HG02885 (cell line): ENCODE measurements at regions not wholly inside any gene's neighbourhood (a gene's known extent, or its start where the extent isn't known, plus 50 kb on each side); places are given as distances from the start of the nearest gene placed in this dataset.

Source experiments
- ATAC-seq: cut with Tn5 transposase; IDR thresholded peaks from one replicate; pipeline ENCODE4 v1.9.1; 2021; ENCODE audit warnings: mild to moderate bottlenecking; ENCODE audit not compliant: unreplicated experiment, poor library complexity

- ATAC-seq = no peak
Measured at GRCh38 chr18:61729322-61729721, 163.5 kb downstream of the RNF152 start.

GRCh38 chr18:61727241-61728193 lies 165.3 kb downstream of the RNF152 start:
- ATAC-seq = no peak

- ATAC-seq = no peak
Measured at GRCh38 chr18:61724532-61724931, 168.3 kb downstream of the RNF152 start.

DNA sequence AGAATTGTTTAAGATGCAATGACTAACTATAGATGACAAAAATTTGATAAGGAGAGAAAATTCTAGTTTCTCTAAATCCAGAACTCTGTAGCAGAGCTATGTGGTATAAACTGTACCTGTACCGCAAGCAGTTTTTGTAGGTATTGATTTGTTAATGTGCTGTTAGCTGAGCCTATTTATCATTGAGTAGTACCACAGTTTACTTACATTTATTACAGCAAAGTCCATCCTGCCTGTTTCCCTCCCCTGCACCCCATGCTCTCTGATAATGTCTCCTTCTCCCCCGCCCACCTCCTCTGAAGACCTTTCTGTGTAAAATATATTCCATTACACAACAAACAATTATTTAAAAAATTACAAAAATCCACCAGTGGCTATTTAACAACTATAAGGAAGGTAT lies 170.6 kb downstream of the RNF152 start:
- no peak for ATAC-seq

DNA sequence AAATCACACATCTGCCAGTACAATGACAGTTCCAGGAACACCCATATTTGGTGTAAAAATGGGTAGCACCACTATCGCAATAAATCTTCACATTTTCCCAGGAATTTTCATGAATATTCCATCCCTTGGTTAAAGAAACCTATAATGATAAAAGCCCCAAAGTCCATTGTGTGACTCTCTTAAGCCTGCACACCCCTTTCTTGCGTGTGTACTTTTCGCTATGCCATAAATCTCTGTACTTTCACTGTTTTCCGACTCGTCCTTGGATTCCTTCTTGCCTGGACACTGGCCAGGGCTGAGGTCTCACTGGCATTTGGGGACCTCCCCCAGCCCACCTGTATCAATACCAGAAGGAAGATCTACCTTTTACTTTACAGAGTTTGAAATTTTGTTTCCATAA lies 172.3 kb downstream of the RNF152 start:
- no peak for ATAC-seq

GRCh38 chr18:61719671-61720070 lies 173.1 kb downstream of the RNF152 start:
- ATAC-seq = no peak

DNA sequence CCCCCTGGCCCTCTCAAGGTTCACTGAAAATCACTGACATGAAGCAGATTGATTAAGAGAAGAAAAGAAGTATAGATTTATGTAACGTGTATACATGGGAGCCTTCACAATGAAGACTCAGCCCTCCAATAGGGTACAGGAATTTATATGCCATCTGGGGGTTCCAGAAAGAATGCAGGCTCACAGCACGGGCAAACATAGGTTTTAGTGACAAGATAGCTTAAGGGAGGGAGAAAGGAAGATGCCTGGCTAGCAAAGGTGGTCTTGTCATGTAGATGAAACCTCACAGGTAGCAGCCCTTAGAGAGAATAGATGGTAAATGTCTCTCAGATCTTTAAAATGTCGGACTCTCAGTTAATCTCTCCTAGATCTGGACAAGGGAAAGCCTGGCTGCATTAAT lies 173.9 kb downstream of the RNF152 start:
- no peak for ATAC-seq

GRCh38 chr18:61714421-61714820 lies 178.4 kb downstream of the RNF152 start:
- ATAC-seq = no peak

DNA sequence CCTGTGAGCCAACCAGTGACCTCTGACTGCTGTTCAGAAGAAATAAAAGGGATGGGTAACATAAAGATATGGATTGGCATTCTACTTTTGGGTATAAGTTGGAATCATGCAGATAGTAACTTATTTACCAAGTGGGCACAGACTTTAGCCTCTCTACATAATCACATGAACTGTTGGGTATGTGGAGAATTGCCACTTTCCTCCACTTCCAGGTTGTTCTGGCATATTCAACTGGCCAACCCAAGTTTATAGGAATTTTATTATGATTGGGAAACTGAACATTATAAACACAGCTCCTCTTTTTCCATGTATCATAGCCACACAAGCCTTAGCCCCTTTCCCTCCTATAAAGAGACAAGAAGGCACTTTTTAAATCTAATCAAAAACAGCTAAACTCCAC lies 179.3 kb downstream of the RNF152 start:
- no peak for ATAC-seq

DNA sequence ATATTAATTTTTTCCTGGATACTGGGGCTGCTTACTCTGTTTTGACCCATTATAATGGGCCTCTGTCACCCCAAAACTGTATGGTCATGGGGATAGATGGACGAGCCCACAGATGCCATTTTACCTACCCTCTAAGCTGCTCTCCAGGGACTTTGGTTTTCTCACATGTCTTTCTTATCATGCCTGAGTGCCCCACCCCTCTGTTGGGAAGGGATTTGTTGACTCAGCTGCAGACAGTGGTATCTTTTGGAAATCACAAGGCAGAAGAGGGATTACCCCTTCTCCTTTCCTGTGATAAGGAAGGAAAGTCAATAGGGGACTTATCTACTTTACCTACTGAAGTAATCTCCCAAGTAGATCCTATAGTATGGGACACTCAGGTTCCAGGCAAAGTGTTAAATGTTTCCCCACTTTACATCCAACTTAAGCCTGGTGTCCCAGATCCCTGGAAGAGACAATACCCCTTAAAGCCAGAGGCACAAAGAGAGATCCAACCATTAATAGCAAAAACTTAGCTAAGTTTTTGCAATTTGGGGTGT lies 182.7 kb downstream of the RNF152 start:
- ATAC-seq = no peak

DNA sequence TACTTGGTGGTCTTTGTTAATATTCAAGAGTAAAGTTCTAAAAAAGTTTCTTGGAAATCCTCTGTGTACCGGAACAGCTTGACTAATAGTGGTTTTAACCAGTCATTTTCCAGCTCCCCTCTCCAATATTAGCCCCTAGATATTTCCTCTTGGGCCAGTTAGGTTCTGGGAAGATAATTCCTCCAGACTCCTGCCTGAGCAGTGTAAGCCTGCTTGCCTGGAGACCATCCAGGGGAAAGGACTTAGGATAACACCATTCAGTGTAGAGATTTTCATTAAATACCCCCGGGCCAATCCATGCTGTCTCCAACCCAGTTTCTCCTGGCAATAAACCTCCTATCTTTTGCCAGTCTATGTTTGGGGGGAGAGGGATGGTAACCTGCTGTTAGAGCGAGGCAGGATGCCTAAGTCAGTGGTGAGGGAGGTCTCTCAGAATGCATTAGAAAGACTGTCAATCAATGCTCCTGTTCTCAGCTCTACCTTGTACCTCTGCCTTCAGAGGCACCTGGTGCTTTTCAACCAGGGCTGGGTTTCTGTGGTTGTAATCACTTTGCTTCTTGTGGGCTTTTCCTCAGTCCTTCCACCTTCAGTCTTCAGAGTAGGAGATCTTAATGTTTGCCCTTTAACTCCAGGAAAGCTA lies 186.4 kb downstream of the RNF152 start:
- ATAC-seq = no peak

GRCh38 chr18:61703508-61703907 lies 189.3 kb downstream of the RNF152 start:
- no peak for ATAC-seq

- no peak for ATAC-seq
Measured at GRCh38 chr18:61702007-61702406, 190.8 kb downstream of the RNF152 start.

DNA sequence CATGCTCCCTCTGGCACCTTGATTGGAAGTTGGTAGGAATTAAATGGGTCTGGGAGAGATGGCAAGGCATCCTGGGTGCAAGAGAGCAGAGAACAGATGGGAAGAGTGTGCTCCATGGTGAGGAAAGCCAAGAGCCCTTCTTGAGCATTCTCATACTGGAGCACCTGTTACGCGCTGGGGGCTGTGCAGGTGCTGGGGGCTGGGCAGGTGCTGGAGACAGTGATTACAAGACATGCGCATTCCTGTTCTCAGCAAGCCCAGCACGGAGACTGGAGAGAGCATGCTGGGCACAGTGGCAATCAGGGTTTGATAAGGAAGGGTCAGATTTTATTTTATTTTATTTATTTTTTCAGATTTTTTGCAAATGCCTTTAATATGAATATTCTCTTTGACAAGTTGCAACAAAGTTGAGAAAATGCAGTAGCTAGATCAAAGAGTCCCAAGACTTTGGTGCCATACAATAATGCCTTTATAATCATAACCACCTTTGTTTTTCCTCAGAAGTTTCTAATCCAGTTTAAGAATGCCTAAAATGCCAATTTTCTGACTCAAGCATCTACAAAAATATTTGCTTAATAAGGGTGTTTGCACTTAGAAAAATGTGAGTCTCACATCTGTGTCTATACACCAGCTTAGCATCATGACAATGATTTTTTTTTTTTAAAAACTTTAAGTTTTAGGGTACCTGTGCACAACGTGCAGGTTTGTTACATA lies 193.3 kb downstream of the RNF152 start:
- ATAC-seq = no peak

DNA sequence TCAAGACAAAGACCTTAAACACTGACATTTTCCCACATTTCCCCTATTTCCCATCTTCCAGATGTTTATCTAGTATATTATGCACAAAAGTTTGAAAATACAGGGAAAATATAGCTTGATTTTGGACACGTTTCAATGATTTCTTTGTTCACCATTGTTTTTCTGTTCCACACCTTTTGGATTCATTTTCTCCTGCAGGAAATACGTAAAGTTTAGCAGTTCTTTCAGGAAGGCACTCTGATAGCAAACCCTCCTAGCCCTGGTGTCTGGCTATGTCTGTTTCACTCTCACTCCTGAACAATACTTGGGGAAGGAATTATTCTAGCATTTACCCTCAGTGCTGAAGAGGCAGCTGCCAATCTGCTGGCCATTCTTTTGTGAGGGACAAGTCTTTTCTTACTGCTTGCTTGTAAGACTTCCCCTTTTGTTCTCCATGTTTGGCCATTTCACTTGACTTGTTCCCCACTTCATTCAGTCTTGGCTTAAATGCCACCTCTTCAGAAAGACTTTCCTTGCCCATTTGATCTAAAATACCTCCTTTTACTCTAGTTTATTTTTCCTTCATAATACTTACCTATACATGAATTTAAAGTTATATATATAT lies 195.4 kb downstream of the RNF152 start:
- ATAC-seq = no peak

DNA sequence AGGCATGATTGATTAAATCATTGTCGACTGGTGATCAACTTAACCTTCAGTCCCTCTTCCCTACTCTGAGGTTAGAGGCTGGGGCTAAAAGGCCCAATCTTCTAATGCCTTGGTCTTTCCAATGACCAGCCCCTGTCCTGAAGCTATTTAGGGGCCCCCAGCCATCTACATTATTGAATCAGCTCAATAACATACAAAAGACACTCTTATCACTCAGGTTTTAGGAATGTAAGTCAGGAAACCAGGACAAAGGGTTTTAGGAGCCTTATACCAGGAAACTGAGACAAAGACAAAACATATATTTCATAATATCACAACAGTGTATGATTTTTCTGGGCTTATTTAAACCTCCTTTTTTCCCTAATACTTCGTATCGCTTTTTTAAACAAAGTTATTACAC lies 198.6 kb downstream of the RNF152 start:
- no peak for ATAC-seq

DNA sequence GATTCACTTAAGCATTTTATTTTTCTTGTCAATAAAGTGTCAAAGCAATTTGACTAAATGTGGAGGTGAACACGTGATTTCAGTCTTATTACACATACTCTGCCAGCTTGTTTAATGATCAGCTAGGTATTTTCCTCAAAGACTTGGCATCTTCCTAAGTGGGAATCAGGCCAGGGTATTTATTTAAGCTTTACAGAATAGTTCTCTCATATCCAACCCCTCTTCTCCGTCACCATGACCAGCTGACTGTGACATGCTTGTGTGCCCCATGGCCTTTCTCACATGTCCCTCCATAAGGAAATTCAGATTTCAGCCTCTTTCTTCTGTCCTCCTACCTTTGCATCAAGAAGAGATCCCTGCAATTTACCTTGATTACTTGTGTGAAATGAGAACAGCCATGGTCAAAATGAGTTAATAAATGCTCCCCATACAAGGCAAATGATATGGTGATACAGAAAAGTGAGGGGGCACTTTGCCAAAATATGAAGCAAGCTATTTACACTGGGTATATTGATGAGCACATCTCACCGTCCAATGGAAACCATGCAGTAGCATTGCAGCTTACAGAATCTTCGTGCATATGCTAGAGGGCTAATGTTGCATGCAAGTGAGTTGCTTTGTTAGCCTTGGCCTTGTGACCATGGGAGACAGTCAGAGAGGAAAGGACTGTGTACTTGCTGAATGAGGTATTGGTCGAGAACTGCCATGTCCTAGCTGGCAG lies 202.2 kb downstream of the RNF152 start:
- ATAC-seq = no peak

DNA sequence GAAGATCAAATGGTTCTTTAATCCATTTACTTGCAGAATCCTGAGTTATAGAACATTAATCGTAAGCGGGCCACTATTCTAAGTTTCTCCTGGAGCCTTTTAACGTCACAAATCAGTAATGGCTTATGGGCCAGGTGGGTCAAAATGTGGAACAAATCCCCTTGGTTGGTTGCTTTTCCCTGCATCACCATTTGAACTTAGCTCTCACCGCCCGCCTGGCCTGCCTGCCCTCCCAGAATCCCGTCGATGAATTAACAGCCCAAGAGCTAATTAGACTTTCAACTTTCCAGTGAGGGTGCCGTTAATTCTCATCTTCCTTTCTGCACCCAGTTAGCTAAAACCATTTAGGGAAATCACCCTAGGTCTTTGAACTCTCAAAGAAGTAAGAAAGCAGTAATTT lies 205.5 kb downstream of the RNF152 start:
- no peak for ATAC-seq

- ATAC-seq = no peak
Measured at GRCh38 chr18:61683856-61684255, 209.0 kb downstream of the RNF152 start.

- ATAC-seq = no peak
Measured at GRCh38 chr18:61681065-61681464, 211.7 kb downstream of the RNF152 start.
